H9 (cell line): ENCODE measurements at regions not wholly inside any gene's neighbourhood (a gene's known extent, or its start where the extent isn't known, plus 50 kb on each side); places are given as distances from the start of the nearest gene placed in this dataset.

Source experiments
- DNase-seq: peaks from one replicate; pipeline ENCODE4 v3.0.0-alpha.2; 2017
- H2AFZ ChIP-seq: one replicate; pipeline ENCODE4 v1.6.1; 2013; ENCODE audit warnings: mild to moderate bottlenecking, low read length, control low read depth, moderate library complexity
- H2AK5ac ChIP-seq: 2 replicates; pipeline ENCODE4 v1.6.1; 2013; ENCODE audit warnings: low read length, control low read depth, mixed read lengths; ENCODE audit not compliant: insufficient read length
- H2BK120ac ChIP-seq: one replicate; pipeline ENCODE4 v1.6.1; 2013; ENCODE audit warnings: low read depth, mild to moderate bottlenecking, low read length, control low read depth, inconsistent platforms; ENCODE audit not compliant: poor library complexity, severe bottlenecking
- H2BK12ac ChIP-seq: 2 replicates; pipeline ENCODE4 v1.6.1; 2013; ENCODE audit warnings: low read length, control low read depth, mixed read lengths, low read depth; ENCODE audit not compliant: insufficient read length
- H2BK15ac ChIP-seq: 2 replicates; pipeline ENCODE4 v1.6.1; 2013; ENCODE audit warnings: low read depth, low read length, control low read depth
- H2BK20ac ChIP-seq: one replicate; pipeline ENCODE4 v1.6.1; 2013; ENCODE audit warnings: low read depth, mild to moderate bottlenecking, low read length, control low read depth, inconsistent platforms; ENCODE audit not compliant: poor library complexity, severe bottlenecking
- H2BK5ac ChIP-seq: 2 replicates; pipeline ENCODE4 v1.6.1; 2013; ENCODE audit warnings: low read length, control low read depth, mixed read lengths; ENCODE audit not compliant: insufficient read length
- H3K14ac ChIP-seq: 2 replicates; pipeline ENCODE4 v1.6.1; 2013; ENCODE audit warnings: low read length, control low read depth; ENCODE audit not compliant: insufficient read depth
- H3K18ac ChIP-seq: 2 replicates; pipeline ENCODE4 v1.6.1; 2013; ENCODE audit warnings: low read depth, mild to moderate bottlenecking, mixed read lengths, low read length, control low read depth; ENCODE audit not compliant: insufficient read length
- H3K23ac ChIP-seq: 2 replicates; pipeline ENCODE4 v1.6.1; 2013; ENCODE audit warnings: low read length, control low read depth, mixed read lengths, low read depth; ENCODE audit not compliant: insufficient read length
- H3K23me2 ChIP-seq: 2 replicates; pipeline ENCODE4 v1.6.1; 2013; ENCODE audit warnings: low read depth, mild to moderate bottlenecking, mixed read lengths, low read length, control low read depth; ENCODE audit not compliant: insufficient read length, poor library complexity, severe bottlenecking
- H3K27ac ChIP-seq: 2 replicates; pipeline ENCODE4 v1.5.1; 2013; ENCODE audit warnings: low read length, control low read depth, mixed read lengths, low read depth; ENCODE audit not compliant: insufficient read length
- H3K27me3 ChIP-seq: 2 replicates; pipeline ENCODE4 v1.6.1; 2013; ENCODE audit warnings: low read length, control low read depth, inconsistent platforms; ENCODE audit not compliant: insufficient read depth
- H3K4ac ChIP-seq: 2 replicates; pipeline ENCODE4 v1.6.1; 2013; ENCODE audit warnings: low read depth, mild to moderate bottlenecking, control low read depth, inconsistent platforms, low read length, moderate library complexity
- H3K4me1 ChIP-seq: 2 replicates; pipeline ENCODE4 v1.6.1; 2013; ENCODE audit warnings: low read length, control low read depth, inconsistent platforms; ENCODE audit not compliant: insufficient read depth
- H3K4me2 ChIP-seq: 2 replicates; pipeline ENCODE4 v1.6.1; 2013; ENCODE audit warnings: low read length, control low read depth, mixed read lengths; ENCODE audit not compliant: insufficient read length, insufficient read depth
- H3K56ac ChIP-seq: 2 replicates; pipeline ENCODE4 v1.6.1; 2013; ENCODE audit warnings: low read depth, mild to moderate bottlenecking, mixed read lengths, low read length, control low read depth; ENCODE audit not compliant: insufficient read length
- H3K79me1 ChIP-seq: 2 replicates; pipeline ENCODE4 v1.6.1; 2013; ENCODE audit warnings: low read depth, mild to moderate bottlenecking, moderate library complexity, low read length, control low read depth, inconsistent platforms; ENCODE audit not compliant: insufficient read depth, poor library complexity, severe bottlenecking
- H3K79me2 ChIP-seq: 2 replicates; pipeline ENCODE4 v1.6.1; 2013; ENCODE audit warnings: low read length, control low read depth, inconsistent platforms; ENCODE audit not compliant: insufficient read depth
- H3K9ac ChIP-seq: 2 replicates; pipeline ENCODE4 v1.6.1; 2013; ENCODE audit warnings: low read length, control low read depth, mixed read lengths; ENCODE audit not compliant: insufficient read length; ENCODE audit errors: extremely low read depth
- H3K9me3 ChIP-seq: one replicate; pipeline ENCODE4 v1.6.1; 2013; ENCODE audit warnings: low read depth, low read length, inconsistent platforms; ENCODE audit not compliant: control insufficient read depth
- H3T11ph ChIP-seq: one replicate; pipeline ENCODE4 v1.6.1; 2013; ENCODE audit warnings: mild to moderate bottlenecking, low read length, control low read depth, inconsistent platforms
- H4K20me1 ChIP-seq: one replicate; pipeline ENCODE4 v1.6.1; 2013; ENCODE audit not compliant: control insufficient read depth, insufficient read length, insufficient read depth
- H4K5ac ChIP-seq: 2 replicates; pipeline ENCODE4 v1.6.1; 2013; ENCODE audit warnings: low read depth, mild to moderate bottlenecking, mixed read lengths, low read length, control low read depth; ENCODE audit not compliant: insufficient read length
- H4K8ac ChIP-seq: replicated peaks from 2 replicates; pipeline ENCODE4 v1.6.1; 2013; ENCODE audit warnings: low read length, control low read depth, mixed read lengths, low read depth; ENCODE audit not compliant: insufficient read length
- H4K91ac ChIP-seq: 2 replicates; pipeline ENCODE4 v1.6.1; 2013; ENCODE audit warnings: low read depth, mild to moderate bottlenecking, moderate library complexity, mixed read lengths, low read length, control low read depth; ENCODE audit not compliant: insufficient read length
- H3K27ac Mint-ChIP-seq, 3 experiments: 2 replicates in 2 of 3; 3 replicates in 1 of 3; pipeline ENCODE4 v1.8.0; 2020 to 2021; ENCODE audit warnings: mixed read lengths in 3 of 3, mild to moderate bottlenecking in 1 of 3, moderate library complexity in 1 of 3
- H3K27me3 Mint-ChIP-seq: 2 replicates; pipeline ENCODE4 v1.8.0; 2021; ENCODE audit warnings: low read depth, mild to moderate bottlenecking, moderate library complexity, mixed read lengths
- H3K36me3 Mint-ChIP-seq, 3 experiments: 2 replicates in 2 of 3; 3 replicates in 1 of 3; pipeline ENCODE4 v1.8.0; 2020 to 2021; ENCODE audit warnings: low read depth in 3 of 3, mixed read lengths in 3 of 3; ENCODE audit not compliant: insufficient read depth in 1 of 3
- H3K4me1 Mint-ChIP-seq, 2 experiments: 2 replicates each; pipeline ENCODE4 v1.8.0; 2020; ENCODE audit warnings: mixed read lengths in 2 of 2
- H3K4me3 Mint-ChIP-seq, 2 experiments: 2 replicates in 1 of 2; 3 replicates in 1 of 2; pipeline ENCODE4 v1.8.0; 2020 to 2021; ENCODE audit warnings: mild to moderate bottlenecking in 2 of 2, mixed read lengths in 2 of 2, moderate library complexity in 1 of 2
- H3K9me3 Mint-ChIP-seq, 2 experiments: 2 replicates in 1 of 2; 3 replicates in 1 of 2; pipeline ENCODE4 v1.8.0; 2020; ENCODE audit warnings: mild to moderate bottlenecking in 2 of 2, mixed read lengths in 2 of 2, moderate library complexity in 1 of 2
- WGBS: extraction: QIAGEN DNeasy Blood & Tissue Kit; methylation state at CpG from one replicate; pipeline ENCODE4 v1.1.7; 2013; ENCODE audit warnings: missing lambda C conversion rate, low lambda C conversion rate, mixed read lengths; ENCODE audit not compliant: insufficient read length; ENCODE audit errors: extremely low coverage; 5-methylcytosine and 5-hydroxymethylcytosine counted together
- TF ChIP-seq, protein P1 (sequence below): fragments of 200-600 bp; sonication (generic); conservative IDR thresholded peaks from 3 replicates; pipeline ENCODE4 v1.8.0; 2021; ENCODE audit warnings: antibody characterized with exemption, mild to moderate bottlenecking

DNA sequence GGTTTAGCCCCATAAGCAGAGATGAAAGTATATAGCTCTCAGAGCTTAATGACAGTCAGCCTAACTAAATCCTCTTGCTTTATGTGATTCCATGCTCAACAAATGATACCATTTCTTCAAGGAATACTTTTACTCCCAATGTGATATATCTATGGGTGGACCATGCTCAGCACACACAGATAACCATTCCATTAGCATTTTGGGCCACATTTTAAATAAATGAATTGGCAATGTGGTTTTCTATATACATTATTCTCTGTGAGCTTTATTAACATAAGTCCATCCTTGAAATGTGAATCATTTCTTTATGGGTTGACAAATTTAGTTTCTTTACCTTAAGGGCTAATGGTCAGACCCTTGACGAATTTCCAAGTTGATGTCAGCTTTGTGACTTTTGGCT lies 329.3 kb upstream of the CITED2 start:
- H3K9me3 ChIP-seq, result no peaks in the 10 kb centered on the region
- no peaks in the 10 kb centered on the region for H3K23me2 ChIP-seq
- no peak overlapping the region for H2AFZ ChIP-seq
- H3K14ac ChIP-seq, result no peak overlapping the region
- no peak overlapping the region for H4K8ac ChIP-seq
- no peak for DNase-seq
- no peak overlapping the region for H3T11ph ChIP-seq
- H2BK15ac ChIP-seq, result no peak overlapping the region
- H3K9me3 Mint-ChIP-seq, result peaks cover 0 to under 1% of the 10 kb centered on the region in 2 experiments; a peak in 3 of 5 replicates
- H2BK120ac ChIP-seq, result no peak overlapping the region
- no peak overlapping the region for H3K27ac ChIP-seq
- no peak overlapping the region for H3K56ac ChIP-seq
- no peak overlapping the region for H3K4me2 ChIP-seq
- no peak overlapping the region for H2BK12ac ChIP-seq
- H4K5ac ChIP-seq, result no peak overlapping the region
- no peak overlapping the region for H3K23ac ChIP-seq
- H3K79me1 ChIP-seq, result no peaks in the 10 kb centered on the region
- WGBS, result no CpG with 5 or more reads among the region's 1 CpG
- H3K4me1 Mint-ChIP-seq, result no peaks in the 10 kb centered on the region
- no peaks in the 10 kb centered on the region for H3K79me2 ChIP-seq
- H2AK5ac ChIP-seq, result no peak overlapping the region
- H4K20me1 ChIP-seq, result no peaks in the 10 kb centered on the region
- H2BK20ac ChIP-seq, result no peak overlapping the region
- no peak overlapping the region for H3K27ac Mint-ChIP-seq
- H3K18ac ChIP-seq, result no peak overlapping the region
- H3K4me3 Mint-ChIP-seq, result no peak overlapping the region
- H3K27me3 ChIP-seq, result no peaks in the 10 kb centered on the region
- H4K91ac ChIP-seq, result no peak overlapping the region
- H3K9ac ChIP-seq, result no peak overlapping the region
- H2BK5ac ChIP-seq, result no peak overlapping the region
- TF ChIP-seq, protein P1, sequence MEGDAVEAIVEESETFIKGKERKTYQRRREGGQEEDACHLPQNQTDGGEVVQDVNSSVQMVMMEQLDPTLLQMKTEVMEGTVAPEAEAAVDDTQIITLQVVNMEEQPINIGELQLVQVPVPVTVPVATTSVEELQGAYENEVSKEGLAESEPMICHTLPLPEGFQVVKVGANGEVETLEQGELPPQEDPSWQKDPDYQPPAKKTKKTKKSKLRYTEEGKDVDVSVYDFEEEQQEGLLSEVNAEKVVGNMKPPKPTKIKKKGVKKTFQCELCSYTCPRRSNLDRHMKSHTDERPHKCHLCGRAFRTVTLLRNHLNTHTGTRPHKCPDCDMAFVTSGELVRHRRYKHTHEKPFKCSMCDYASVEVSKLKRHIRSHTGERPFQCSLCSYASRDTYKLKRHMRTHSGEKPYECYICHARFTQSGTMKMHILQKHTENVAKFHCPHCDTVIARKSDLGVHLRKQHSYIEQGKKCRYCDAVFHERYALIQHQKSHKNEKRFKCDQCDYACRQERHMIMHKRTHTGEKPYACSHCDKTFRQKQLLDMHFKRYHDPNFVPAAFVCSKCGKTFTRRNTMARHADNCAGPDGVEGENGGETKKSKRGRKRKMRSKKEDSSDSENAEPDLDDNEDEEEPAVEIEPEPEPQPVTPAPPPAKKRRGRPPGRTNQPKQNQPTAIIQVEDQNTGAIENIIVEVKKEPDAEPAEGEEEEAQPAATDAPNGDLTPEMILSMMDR, result no peak
- peaks cover 0 to 5% (median 0%) of the 10 kb centered on the region in 3 experiments; a peak in 2 of 7 replicates for H3K36me3 Mint-ChIP-seq
- H3K4me1 ChIP-seq, result no peaks in the 10 kb centered on the region
- H3K4ac ChIP-seq, result no peak overlapping the region
- H3K27me3 Mint-ChIP-seq, result no peaks in the 10 kb centered on the region
